GM19372 (cell line): ENCODE measurements at regions not wholly inside any gene's neighbourhood (a gene's known extent, or its start where the extent isn't known, plus 50 kb on each side); places are given as distances from the start of the nearest gene placed in this dataset.

ENCODE experiments used
- ATAC-seq: cut with Tn5 transposase; IDR thresholded peaks from one replicate; pipeline ENCODE4 v1.9.1; 2021; ENCODE audit warnings: mild to moderate bottlenecking, low read depth, moderate library complexity; ENCODE audit not compliant: unreplicated experiment

GRCh38 chr10:28853195-28853594 lies 175.9 kb downstream of the BAMBI start:
- no peak for ATAC-seq

- no peak for ATAC-seq
Observed at GRCh38 chr10:28857164-28857563, 179.8 kb downstream of the BAMBI start.

- no peak for ATAC-seq
Observed at GRCh38 chr10:28858646-28859045, 181.3 kb downstream of the BAMBI start.

- ATAC-seq: no peak
Observed at GRCh38 chr10:28859791-28860190, 182.5 kb downstream of the BAMBI start.

- ATAC-seq: no peak
Observed at GRCh38 chr10:28862219-28862618, 184.9 kb downstream of the BAMBI start.

GRCh38 chr10:28869606-28870201 lies 192.4 kb downstream of the BAMBI start:
- no peak for ATAC-seq

- ATAC-seq: no peak
Observed at GRCh38 chr10:28871665-28872064, 194.3 kb downstream of the BAMBI start.

GRCh38 chr10:28872587-28873165 lies 195.4 kb downstream of the BAMBI start:
- no peak for ATAC-seq

- no peak for ATAC-seq
Observed at GRCh38 chr10:28873540-28873939, 196.2 kb downstream of the BAMBI start.

GRCh38 chr10:28874210-28874609 lies 196.9 kb downstream of the BAMBI start:
- no peak for ATAC-seq

GRCh38 chr10:28875549-28876081 lies 198.3 kb downstream of the BAMBI start:
- ATAC-seq: no peak

- ATAC-seq: no peak
Observed at GRCh38 chr10:28878236-28878970, 201.1 kb downstream of the BAMBI start.

GRCh38 chr10:28879246-28879645 lies 201.9 kb downstream of the BAMBI start:
- ATAC-seq: no peak

GRCh38 chr10:28879875-28880682 lies 202.8 kb downstream of the BAMBI start:
- no peak for ATAC-seq

GRCh38 chr10:28880683-28880950 lies 203.3 kb downstream of the BAMBI start:
- ATAC-seq: no peak

GRCh38 chr10:28881171-28881882 lies 204.0 kb downstream of the BAMBI start:
- no peak for ATAC-seq

- no peak for ATAC-seq
Observed at GRCh38 chr10:28883741-28884423, 206.6 kb downstream of the BAMBI start.

- no peak for ATAC-seq
Observed at GRCh38 chr10:28890121-28890950, 213.0 kb downstream of the BAMBI start.

GRCh38 chr10:28891058-28891713 lies 213.9 kb downstream of the BAMBI start:
- no peak for ATAC-seq
